GM11168 (cell line): ENCODE measurements at regions not wholly inside any gene's neighbourhood (a gene's known extent, or its start where the extent isn't known, plus 50 kb on each side); places are given as distances from the start of the nearest gene placed in this dataset.

ENCODE experiments used
- in situ Hi-C: fragments of 300-500 bp; cut with MboI; formaldehyde crosslinking; loops from one replicate; pipeline ENCODE4 v1.12.0; 2022; ENCODE audit warnings: low sequenced_read_pairs; ENCODE audit not compliant: unreplicated experiment

DNA sequence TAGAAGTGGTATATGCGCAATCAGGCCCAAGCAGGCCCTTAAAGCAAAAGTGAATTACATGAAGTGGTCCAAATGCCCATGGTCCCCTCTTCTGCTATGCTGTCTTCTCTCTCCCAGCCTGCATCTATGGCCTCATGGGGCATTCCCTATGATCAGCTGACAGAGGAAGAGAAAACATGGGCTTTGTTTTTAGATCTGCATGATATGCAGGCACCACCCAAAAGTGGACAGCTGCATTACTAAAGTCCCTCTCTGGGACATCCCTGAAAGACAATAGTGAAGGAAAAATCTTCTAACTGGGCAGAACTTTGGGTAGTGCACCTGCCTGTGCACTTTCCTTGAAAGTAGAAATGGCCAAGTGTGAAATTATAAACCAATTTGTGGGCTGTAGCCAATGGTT, 145.2 kb upstream of the ARID2 start:
- in situ Hi-C loops, result no loop called here

DNA sequence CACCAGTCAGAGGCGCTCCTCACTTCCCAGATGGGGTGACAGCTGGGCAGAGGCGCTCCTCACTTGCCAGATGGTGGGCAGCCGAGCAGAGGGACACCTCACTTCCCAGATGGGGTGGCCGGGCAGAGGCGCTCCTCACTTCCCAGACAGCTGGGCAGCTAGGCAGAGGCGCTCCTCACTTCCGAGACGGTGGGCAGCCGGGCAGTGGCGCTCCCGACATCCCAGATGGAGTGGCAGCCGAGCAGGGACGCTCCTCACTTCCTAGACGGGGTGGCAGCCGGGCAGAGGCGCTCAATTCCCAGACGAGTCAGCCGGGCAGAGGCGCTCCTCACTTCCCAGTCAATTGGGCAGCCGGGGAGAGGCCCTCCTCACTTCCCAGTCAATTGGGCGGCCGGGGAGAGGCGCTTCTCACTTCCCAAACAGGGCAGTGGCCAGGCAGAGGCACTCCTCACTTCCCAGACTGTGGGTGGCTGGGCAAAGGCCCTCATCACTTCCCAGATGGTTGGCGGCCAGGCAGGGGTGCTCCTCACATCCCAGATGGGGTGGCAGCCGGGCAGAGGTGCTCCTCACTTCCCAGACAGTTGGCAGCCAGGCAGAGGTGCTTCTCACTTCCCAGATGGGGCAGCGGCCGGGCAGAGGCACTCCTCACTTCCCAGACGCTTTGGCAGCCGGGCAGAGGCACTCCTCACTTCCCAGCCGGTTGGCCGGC, 143.8 kb upstream of the ARID2 start:
- in situ Hi-C loops, result no loop called here

DNA sequence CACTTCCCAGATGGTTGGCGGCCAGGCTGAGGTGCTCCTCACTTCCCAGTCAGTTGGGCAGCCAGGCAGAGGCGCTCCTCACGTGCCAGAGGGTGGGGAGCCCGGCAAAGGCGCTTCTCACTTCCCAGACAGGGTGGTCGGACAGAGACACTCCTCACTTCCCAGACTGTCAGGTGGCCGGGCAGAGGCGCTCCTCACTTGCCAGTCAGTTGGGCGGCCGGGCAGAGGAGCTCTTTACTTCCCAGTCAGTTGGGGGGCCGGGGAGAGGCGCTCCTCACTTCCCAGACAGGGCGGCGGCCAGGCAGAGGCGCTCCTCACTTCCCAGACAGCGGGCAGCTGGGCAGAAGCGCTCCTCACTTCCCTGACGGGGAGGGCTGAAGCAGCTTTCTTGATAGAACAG, 143.0 kb upstream of the ARID2 start:
- in situ Hi-C loops, result no loop called here

DNA sequence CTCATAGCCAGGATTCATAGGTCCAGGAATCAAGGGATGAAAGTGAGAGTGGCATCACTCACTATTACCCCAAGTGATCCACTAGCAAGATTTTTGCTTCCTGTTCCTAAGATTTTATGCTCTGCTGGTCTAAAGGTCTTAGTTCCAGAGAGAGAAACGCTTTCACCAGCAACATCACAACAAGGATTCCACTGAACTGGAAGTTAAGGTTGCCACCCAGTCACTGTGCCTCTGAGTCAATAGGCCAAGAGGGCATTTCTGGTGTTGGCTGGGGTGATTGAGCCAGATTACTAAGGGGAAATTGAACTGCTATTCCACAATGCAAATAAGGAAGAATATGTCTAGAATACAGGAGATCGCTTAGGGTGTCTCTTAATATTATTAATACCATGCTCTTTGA, 142.5 kb upstream of the ARID2 start:
- in situ Hi-C loops, result no loop called here

- in situ Hi-C loops, result no loop called here
These were observed 141.5 kb upstream of the ARID2 start for GRCh38 chr12:45587877-45588533.

DNA sequence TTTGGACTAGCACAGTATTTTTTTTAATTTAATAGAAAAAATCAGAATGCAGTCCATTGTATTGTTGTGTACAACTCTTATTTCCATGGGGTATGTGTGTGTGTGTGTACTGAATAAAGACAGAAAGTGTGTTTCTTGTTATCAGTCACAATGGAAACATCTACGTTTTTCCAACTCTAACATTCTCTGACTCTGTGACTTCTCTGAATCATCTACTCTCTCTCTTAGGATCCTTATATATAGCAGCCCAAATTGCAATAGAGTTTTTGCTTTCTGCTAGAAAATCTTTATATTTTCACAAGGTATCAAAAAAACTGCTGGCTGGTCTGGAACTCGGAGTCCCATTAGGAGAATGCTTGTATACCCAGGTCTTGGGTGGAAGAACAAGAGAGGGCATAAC, 138.9 kb upstream of the ARID2 start:
- in situ Hi-C loops, result no loop called here

DNA sequence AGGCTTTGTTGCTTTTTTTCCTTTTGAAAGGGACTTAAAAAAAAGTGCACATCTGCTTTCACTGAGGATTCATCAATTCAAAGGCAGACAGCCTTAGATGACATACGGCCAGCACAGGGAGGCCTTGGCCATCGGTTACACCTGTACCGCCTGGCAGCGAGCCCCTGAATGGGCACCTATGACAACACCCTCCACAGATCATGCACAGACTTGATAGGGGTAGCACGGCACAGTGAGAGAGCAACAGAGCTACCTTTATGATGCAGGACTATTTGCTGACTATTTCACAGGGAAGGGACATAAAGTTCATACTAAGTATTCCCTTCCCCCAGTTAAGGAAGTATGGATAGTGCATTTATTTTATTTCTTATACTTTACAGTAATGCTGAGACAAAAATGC, 137.9 kb upstream of the ARID2 start:
- in situ Hi-C loops, result no loop called here

DNA sequence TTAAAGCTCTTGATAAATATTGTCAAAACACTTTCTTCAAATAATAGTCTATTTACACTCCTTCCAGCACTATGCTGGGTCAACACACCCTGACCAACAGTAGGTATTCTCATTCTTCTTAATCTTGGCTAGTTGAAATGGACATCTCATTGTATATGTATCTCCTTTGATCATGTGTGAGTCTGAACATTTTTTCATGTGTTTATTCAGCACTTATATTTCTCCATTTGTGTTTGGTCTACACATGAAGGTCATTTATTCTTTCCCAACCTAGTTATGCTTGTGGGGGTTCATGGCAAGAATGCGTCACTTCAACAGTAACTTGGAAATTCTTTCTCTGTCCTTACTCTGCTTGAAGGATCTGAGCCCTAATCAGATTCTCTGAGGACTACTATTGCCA, 133.1 kb upstream of the ARID2 start:
- in situ Hi-C loops, result no loop called here

GRCh38 chr12:45598336-45598735, 131.2 kb upstream of the ARID2 start:
- in situ Hi-C loops, result no loop called here

DNA sequence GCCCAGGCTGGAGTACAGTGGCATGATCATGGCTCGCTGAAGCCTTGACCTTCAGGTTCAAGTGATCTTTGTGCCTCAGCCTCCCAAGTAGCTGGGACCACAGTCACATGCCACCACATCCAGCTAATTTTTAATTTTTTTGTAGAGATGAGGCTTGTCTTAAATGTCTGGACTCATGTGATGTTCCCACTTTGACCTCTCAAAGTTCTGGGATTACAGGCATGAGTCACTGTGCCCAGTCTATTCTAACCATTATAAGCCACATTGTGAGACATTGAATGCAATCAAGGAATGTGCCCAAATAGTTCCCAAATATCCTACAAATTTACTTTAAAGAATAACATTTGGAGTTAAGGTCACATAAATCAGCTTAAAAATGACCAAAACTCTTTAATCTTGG, 130.7 kb upstream of the ARID2 start:
- in situ Hi-C loops, result no loop called here

DNA sequence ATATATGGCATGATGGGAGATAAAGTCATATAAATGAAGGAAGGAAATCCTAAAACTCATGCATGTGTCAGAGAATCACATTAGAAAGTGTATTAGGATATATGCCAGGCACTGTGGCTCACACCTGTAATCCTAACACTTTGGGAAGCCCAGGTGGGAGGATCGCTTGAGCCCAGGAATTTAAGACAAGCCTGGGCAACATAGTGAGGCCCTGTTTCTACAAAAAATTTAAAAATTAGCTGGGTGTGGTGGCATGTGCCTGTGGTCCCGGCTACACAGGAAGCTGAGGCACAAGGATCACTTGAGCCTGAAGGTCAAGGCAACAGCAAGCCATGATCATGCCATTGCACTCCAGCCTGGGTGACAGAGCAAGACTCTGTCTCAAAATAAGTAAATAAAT, 130.3 kb upstream of the ARID2 start:
- in situ Hi-C loops, result no loop called here

- in situ Hi-C loops, result no loop called here
These were observed 128.1 kb upstream of the ARID2 start for GRCh38 chr12:45601390-45601789.

DNA sequence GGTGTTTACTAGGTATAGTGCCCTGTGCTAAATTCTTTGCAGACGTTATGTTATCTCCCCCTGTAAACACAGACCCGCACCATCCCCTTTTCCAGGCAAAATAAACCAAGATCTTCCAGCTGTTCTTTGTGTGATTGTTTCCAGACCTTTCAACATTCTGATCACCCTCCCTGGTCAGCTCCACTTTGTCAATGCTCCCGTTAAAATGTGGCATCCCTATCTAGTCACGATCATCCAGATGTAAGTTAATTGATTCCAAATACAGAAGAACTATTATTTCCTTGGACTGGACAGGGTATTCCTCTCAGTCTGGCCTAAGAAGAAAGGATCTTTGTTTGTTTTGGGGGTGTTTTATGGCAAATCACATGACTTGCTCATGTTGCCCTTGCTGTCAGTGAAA, 127.6 kb upstream of the ARID2 start:
- in situ Hi-C loops, result no loop called here

DNA sequence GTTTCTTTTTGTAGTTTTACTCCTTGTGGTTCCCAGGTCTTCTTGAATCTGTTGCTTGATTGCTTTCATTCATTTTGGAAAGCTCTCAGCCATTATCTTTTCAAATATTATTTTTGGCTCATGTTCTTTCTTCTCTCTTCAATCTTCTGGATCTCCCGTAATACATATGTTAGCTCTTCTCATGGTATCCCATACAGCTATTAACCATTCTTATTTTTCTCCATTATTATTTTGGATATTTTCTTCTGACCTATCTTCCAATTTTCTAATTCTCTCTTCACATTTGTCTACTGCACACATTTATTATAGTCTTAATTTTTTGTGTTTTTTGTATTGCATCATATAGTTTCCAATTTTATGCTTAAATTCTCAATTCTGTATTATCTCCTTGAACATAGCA, 123.9 kb upstream of the ARID2 start:
- in situ Hi-C loops, result no loop called here

DNA sequence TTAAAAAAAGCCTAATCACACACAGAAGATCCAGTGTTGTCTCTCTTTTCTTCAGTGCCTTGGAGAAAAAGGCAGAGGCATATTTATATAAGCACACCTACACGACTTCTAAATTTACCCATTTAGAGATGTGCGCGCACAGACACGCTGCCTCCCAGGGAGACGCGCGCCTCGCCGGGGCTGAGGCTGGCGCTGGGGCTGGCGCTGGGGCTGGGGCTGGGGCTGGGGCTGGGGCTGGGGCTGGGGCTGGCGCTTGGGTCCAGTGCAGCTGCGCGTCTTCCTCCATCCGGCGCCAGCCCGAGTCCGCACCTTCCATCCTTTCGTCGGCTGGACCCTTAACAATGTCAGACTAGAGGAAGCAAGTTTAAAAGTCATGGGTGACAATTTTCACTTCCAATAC, 118.4 kb upstream of the ARID2 start:
- in situ Hi-C loops, result no loop called here

GRCh38 chr12:45611495-45611894, 118.0 kb upstream of the ARID2 start:
- in situ Hi-C loops, result no loop called here

GRCh38 chr12:45612044-45612794, 117.3 kb upstream of the ARID2 start:
- in situ Hi-C loops, result no loop called here

- in situ Hi-C loops, result no loop called here
These were observed 116.2 kb upstream of the ARID2 start for GRCh38 chr12:45613296-45613695.

DNA sequence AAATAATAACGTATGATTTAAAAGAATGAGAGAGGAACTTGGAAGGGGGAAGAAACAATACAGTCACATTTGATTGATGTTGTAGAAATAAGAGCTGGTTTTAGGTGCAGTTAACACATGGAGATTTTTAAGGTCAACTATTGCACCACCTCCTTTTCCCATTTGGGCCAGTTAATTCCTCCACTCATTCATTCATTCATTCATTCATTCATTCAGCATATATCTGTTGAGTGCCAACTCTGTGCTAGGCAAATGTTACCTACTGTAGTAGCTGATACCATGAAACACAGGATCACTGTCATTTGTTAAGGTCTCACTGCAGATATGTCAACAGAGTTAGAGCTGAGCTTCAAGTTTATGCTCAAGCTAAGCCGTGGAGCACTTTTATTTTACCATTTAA, 115.7 kb upstream of the ARID2 start:
- in situ Hi-C loops, result no loop called here

- in situ Hi-C loops, result no loop called here
These were observed 114.2 kb upstream of the ARID2 start for GRCh38 chr12:45615268-45615667.

- in situ Hi-C loops, result no loop called here
These were observed 109.8 kb upstream of the ARID2 start for GRCh38 chr12:45619736-45620135.

DNA sequence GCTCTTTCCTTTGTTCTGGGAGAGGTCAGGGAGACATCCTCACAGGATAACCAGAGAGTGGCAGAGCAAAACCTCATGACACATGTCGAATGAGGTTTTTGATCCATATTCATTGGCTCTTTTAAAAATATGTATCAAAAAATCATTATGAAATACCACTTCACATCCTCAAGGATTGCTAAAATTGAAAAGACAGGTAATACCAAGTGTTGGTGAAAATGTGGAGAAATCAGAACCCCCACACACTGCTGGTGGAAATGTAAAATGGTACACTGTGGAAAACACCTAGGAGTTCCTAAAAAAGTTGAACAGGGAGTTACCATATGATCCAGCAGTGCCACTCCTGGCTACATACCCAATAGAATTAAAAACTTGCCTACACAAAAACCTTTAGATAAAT, 107.8 kb upstream of the ARID2 start:
- in situ Hi-C loops, result no loop called here
